HG03025 (cell line): ENCODE measurements at regions not wholly inside any gene's neighbourhood (a gene's known extent, or its start where the extent isn't known, plus 50 kb on each side); places are given as distances from the start of the nearest gene placed in this dataset.

Source experiments
- ATAC-seq: cut with Tn5 transposase; IDR thresholded peaks from one replicate; pipeline ENCODE4 v1.9.1; 2021; ENCODE audit warnings: mild to moderate bottlenecking, moderate library complexity; ENCODE audit not compliant: unreplicated experiment, low FRiP score

DNA sequence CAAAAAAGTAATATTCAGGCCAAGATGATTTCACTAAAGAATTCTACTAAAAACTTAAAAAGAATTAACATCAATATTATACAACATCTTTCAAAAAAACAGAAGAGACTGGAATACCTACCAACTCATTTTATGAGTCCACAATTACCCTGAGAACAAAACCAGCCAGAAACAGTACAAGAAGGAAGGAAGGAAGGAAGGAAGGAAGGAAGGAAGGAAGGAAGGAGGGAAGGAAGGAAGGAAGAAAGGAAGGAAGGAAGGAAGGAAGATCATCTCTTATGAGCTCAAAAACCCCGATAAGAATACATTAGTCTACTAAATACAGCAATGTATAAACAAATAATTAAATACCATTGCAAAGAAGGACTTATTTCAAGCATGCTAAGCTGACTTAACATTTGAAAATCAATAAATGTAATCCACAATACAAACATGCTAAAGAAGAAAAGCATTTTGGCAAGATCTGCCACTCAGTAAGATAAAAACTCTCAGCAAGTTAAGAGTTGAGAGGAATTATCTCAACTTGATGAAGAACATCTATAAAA is 149.9 kb upstream of the RGS18 start:
- ATAC-seq, result no peak

DNA sequence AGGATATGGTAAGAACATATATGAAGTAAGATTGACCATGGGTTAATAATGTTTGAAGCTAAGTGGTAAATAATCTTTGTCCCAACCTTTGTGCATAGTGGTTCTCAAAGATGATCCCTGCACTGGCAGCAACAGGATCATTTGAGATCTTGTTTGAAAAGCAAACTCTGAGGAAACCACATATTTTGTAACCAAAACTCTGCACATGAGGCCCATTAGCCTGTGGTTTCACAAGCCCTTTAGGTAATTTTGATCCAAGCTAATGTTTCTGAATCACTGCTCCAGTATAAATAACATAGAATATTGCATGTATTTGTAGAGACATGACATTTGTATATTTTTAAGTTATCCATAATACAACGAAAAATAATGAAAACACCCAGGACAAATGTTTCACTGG is 147.9 kb upstream of the RGS18 start:
- ATAC-seq, result no peak

DNA sequence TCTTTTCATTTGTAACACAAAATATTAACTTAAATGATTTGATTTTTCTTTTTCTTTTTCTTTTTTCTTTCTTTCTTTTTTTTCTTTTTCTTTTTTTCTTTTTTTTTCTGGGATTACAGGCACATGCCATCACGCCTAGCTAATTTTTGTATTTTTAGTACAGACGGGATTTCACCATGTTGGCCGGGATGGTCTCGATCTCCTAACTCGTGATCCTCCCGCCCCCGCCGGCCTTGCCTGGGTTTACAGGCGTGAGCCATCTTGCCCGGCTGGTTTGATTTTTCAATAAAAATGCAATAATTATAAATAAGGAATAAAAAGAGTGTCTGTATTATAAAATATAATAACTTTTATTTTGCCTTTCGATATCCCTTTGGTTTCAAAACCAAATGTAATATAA is 146.7 kb upstream of the RGS18 start:
- ATAC-seq, result no peak

DNA sequence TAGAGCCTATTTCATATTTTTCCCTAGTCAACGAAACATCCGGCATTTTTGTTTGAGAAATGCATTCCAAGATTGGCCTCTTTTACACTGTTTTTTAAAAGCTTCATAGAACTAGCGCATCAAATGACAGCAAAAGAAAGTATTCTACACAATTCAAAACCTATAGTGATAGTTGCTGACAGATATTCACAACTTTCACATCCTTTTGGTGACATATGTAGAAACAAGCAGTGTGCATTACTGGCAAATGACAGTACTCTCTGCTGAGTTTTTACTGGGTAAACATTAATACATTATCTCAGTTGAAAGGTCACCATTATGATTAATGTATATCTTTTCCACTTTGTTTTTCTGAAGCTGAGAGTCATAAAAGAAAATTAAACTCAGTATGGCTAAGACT is 135.4 kb upstream of the RGS18 start:
- ATAC-seq, result no peak

DNA sequence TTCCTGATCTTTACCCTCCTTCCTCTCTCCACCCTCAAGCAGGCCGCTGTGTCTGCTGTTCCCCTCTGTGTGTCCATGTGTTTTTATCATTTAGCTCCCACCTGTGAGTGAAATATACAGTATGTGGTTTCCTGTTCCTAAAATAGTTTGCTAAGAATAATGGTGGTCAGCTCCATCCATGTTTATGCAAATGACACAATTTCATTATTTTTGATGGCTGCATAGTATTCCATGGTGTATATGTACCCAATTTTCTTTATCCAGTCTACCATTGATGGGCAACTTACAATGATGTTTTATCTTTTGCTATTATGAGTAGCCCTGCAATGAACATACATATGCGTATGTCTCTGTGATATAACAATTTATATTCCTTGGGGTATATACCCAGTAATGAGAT is 133.4 kb upstream of the RGS18 start:
- no peak for ATAC-seq

DNA sequence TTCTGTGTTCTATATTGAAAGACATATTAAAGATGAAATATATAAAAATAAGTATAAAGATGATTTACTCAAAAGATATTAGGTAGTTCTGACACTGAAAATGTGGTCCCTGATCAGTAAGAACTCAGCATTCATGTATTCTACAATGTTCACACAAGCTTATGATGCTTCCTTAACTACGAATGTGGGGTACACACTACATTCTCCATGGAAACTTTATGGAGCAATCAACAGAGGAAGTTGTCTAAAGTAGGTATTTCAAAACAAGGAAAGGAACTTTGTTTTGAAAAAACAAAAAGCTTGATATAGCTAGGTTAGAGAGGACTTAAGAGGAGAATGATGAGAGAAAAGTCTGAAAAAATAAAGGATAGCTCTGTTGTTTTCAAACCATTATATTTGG is 119.7 kb upstream of the RGS18 start:
- ATAC-seq, result no peak

DNA sequence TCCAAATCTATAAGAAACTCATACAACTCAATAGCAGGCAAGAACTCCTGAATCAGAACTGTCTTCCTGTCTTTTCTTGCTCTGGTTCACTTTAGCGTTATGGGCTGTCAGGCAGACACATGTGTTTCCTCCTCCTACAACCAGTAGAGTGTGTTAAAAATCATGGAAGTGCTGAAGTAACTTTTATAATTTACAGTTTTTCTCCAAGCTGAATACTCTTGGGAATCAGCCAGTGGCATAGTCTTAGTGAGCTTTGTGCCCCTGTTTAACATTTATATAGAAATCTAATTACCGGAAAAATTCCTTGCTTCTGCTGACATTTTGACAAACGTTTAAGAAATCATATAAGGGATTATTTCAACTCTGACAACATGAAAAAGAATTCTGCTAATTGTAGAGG is 113.1 kb upstream of the RGS18 start:
- no peak for ATAC-seq

DNA sequence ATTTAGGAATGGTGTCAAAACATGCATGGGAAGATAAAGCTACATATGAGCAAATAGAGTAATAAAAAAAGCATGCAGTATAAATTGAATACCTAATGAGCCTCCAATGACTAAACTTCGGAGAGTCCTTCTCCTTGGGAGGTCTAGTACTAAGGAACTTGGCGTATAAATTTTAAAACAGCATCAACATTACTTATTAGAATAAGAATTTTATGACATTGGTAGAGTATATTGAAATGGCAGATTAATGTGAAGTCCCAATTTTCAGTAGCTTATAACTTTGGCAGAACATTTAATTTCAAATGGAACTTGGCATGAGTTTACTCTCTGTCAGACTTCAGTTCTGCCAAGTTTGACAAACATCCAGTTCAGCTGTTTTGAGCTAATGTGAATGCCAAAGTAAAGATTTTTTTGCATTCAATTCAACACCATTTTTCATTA is 104.7 kb upstream of the RGS18 start:
- no peak for ATAC-seq

DNA sequence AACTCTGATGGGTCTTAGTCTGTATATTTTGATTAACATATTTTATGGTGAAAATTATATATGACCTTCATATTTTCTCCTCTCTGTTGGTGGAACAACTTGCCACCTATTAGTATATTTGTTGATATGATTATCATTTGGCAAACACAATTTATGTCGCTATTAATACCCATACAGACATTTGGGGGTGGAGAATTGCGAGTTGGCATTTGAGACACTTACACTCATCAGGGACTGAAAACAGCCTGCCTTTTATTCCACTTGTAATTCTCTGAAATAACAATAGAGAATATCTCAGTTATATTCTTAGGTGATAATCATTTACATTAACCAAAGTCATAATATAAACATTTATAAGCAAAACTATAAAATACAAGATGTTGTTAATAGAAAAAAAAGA is 100.5 kb upstream of the RGS18 start:
- ATAC-seq, result no peak

DNA sequence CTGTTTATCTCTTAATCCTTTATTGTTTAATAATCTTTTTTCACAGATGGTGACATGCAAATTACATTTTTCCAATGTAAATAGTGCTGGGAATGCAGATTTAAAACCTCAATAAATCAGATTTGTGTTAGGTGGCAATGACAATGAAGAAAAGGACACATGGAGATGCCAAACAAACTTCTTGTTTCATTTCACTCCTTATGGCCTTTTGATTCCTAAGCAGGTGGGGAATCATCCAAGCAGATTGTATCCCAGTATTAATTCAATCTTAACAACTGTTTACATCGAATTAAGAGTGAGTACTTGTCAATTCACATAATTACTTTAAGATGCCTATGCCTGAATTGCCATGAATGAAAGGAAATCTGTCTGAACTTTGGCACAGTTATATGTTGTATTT is 98.9 kb upstream of the RGS18 start:
- no peak for ATAC-seq

DNA sequence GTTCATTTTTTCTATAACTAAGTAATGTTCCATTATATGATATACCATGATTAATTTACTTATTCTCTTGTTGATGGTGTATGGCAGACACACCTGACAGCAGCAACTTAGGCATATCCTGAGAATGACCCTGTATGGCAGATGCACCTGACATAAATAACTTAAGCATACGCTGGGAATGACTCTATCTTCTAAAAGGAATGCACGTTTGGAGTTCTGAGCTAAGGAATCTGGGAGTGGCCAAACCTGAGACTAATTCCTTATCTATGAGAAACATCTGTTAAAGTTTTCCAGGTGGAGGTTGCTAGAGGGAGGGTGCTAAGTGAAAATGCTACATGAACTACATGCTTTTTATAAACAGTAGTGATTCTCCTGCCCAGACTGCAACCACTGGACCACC is 96.7 kb upstream of the RGS18 start:
- no peak for ATAC-seq

DNA sequence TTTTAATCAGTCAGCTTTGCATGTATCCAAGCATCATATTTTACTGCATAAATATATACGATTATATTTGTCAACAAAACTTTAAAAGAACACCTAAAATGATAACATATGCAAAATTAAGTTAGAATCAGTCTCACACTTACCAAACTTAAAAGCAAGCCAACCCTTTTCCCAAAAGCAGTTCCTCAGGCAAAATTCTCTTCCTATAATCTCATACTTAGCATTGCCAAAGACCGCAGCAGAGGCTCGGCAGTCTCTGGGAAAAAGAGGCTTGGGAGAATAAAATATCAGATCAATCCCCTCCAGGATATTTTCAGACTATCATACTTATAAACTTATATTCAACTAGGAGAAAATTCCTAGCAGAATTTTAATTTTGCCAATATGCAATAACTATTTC is 93.2 kb upstream of the RGS18 start:
- ATAC-seq, result no peak

DNA sequence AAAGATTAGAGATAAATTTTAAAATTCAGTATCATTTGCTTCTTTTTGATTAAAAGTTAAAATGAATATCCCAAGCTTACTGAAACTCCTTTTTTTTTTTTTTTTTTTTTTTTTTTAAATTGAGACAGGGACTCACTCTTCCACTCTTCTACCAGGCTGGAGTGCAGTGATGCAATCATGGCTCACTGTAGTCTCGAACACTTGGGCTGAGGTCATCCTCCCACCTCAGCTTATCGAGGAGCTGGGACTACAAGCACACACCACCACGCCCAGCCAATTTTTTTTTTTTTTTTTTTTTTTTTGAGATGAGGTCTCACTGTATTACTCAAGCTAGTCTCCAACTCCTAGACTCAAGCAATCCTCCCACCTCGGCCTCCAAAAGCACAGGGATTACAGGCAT is 92.1 kb upstream of the RGS18 start:
- no peak for ATAC-seq

DNA sequence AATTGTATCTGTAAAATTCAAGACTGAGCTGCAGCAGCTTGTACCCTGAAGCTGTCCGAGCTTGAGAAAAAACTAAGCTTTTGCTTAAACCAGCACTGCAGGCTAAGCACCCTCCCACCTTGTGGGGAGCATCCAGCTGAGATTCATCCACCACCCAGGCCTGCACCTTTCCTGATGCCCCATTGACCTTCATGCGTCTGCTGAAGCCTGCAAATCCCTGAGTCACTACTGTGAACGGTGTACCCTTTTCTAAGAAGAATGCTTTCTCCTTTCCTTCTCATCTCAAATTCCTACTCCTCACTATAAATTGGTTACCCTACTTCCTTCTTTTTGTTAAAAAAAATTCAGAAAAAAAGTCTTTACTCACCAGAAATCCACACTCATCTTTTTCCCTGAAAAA is 90.9 kb upstream of the RGS18 start:
- ATAC-seq, result no peak

DNA sequence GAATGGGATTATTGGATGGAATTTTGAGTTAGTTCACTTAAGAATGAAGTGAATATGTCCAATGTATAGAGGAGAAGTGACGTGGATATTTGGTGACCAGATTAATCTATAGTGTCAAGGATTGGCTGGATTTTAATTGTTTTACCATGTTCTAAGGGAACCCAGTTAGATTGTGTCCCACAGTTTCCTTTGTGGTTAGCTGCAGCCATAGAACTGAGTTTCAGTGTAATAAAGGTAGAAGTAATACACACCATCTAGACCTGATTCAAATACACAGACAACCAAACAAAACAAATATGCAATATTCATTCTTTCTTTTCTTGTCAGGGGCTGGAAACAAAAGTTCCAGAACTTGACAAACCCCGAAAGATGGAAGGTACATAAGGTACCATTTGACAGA is 88.0 kb upstream of the RGS18 start:
- no peak for ATAC-seq

DNA sequence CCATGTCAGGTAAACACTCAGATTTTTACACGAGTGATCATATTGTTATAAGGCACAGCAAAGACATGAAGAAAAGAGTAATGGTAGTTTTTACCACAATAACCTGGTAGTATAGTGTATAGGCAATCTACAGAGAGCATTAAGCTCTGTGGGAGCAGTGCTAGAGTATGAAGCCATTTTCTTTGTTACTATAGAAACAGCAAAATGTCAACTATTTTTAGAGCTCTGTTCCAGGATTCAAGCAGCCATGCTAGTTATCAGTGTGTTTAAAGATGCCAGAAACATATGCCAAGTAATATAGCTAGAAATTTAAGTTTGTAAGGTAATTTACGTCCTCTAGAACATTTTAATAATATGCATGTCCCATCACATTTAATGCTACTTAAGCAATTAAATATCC is 77.6 kb upstream of the RGS18 start:
- no peak for ATAC-seq

DNA sequence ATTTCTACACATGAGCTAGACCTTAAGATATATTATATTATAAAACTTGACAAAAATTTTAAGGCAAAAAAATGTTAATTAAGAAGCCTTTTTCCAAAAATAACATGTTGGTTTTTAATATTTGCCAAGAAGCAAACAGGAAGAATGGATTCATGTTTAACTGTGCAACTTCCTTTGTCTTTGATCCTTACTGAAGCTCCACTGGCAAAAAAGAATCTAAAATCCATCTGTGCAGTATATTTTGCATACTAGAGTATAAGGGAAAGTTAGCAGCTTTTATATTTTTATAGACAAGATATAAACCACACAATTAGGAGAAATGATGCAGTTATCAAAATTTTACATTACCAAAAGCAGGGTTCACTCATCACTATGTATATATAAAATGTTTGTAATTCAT is 76.9 kb upstream of the RGS18 start:
- ATAC-seq, result no peak

DNA sequence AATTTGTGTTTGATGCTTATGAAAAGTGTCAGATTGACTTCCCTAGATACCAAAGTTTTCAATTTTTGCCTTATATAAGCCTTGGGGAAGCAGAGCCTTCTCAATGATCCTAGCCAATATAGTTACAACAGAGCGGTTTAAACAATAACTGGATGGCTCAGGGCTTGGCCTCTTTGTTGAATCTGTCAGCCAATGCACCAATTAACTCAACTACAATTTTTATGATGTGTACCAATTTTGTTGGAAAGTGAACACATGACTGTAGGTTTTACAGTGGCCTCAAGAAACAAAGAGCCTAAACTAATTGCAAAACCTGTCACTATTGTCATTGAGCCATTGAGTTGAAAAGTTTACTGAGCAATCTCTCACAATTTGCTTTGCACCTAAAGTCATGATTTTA is 71.6 kb upstream of the RGS18 start:
- ATAC-seq, result no peak

DNA sequence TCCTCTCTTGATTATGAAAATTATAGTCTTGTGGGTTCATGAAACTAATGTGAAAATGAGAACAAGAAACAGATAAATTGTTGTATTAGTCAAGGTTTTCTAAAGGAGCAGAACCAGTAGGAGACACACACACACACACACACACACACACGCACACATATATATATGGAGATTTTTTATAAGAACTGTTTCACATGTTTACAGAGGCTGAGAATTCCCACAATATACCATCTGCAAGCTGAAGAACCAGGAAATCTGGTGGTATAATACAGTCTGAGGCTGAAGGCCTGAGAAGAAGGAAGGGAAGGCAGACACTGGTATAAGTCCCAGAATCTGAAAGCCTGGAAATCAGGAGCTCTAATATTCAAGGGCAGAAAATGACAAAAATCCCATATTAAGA is 70.9 kb upstream of the RGS18 start:
- ATAC-seq, result no peak

DNA sequence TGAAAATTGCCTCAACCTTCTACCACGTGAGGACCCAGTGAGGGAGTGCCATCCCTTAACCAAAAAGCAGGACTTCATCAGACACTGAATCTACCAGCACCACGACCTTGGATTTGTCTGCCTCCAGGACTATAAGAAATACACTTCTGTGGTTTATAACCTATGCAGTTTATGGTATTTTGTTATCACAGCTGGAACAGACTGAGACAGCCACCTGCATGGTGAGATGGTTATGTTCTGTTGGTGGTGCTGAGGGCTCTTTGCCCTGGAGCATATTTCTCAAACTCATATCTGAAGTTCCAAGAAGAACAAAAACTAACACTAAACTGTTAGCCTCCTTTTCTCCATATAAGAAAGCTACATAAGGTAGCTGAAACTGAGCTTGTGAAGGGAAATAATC is 69.8 kb upstream of the RGS18 start:
- no peak for ATAC-seq

DNA sequence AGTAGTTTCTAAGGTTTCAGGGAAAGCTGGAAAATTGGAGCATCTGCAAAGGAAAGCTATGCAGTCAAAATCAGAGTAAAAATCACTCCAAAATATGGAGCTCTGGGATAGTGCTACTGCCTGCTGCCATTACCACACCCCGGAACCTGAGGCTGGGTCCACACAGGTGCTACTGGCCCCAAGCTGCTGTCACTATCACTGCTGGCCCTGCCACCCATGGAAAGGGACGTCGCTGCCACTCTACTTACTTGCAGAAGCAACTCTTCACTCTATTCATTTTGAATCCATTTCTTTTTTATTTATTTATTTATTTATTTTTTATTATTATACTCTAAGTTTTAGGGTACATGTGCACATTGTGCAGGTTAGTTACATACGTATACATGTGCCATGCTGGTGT is 60.3 kb upstream of the RGS18 start:
- no peak for ATAC-seq

DNA sequence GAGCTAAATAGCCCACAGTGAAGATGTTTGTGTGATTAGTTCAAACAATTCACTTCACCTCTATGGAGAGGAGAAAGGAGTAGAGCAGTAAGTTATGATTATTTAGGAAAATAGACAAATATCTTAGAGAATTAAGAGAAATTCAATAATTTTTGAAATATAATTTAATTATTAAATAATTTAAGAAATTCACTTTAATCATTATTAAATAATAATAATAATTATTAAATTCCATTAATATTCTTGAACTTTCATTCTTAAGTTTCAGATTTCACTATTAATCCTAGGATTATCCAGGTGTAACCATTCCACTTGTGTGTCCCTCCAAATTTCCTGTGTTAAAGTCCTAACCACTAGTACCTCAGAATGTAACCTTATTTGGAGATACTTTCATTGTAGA is 58.9 kb upstream of the RGS18 start:
- ATAC-seq, result no peak

DNA sequence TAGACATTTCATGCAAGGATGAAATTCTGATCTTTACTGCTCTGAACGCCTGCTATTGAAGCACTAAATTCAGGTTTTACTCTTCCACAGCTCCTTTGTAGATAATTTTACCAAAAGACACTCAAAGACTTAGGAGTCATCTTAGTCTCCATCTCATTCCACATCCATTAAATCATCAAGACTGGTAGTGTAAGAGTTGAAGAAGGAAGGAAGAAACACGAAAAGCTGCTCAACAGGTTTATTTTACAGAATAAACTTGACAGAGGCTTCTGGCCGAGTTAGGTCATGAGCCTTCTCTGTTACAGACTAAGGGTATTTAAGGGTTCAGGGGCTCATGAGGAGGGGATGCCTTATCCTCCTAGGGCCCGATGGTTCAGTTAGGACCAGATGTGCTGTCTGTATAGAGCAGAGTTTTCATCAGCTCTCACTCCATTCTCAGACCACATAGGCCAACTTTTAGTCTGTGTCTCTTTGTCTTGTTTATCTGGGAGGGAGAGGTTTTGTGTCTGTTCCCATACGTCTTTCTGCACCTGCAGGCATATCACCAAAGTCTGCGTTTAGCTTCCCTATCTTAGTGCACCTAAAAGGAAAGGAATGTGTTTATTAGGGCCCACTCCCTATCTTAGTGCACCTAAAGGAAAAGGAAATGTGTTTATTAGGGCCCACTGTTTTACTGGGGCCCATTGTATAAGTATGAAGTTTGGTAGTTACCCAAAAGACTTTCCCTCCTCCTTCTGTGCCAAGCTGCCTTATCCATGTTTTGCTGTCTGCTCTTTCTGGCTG is 57.4 kb upstream of the RGS18 start:
- ATAC-seq, result no peak
